HEK293T (cell line): ENCODE measurements at regions not wholly inside any gene's neighbourhood (a gene's known extent, or its start where the extent isn't known, plus 50 kb on each side); places are given as distances from the start of the nearest gene placed in this dataset.

Source experiments
- ARNT ChIP-seq: fragments of 450-650 bp; IDR thresholded peaks from 2 replicates; pipeline ENCODE4 v1.6.1; 2017; ENCODE audit warnings: mild to moderate bottlenecking
- BHLHE40 ChIP-seq: fragments of 450-650 bp; IDR thresholded peaks from 2 replicates; pipeline ENCODE4 v1.6.1; 2016; ENCODE audit warnings: mild to moderate bottlenecking, moderate library complexity, borderline replicate concordance
- FOXA1 ChIP-seq: fragments of 450-650 bp; IDR thresholded peaks from 2 replicates; pipeline ENCODE4 v1.6.1; 2016; ENCODE audit warnings: mild to moderate bottlenecking
- FOXK2 ChIP-seq: fragments of 450-650 bp; IDR thresholded peaks from 2 replicates; pipeline ENCODE4 v1.6.1; 2016; ENCODE audit warnings: mild to moderate bottlenecking
- FOXM1 ChIP-seq: fragments of 450-650 bp; IDR thresholded peaks from 2 replicates; pipeline ENCODE4 v1.6.1; 2017; ENCODE audit warnings: mild to moderate bottlenecking, borderline replicate concordance
- L3MBTL2 ChIP-seq: fragments of 450-650 bp; conservative IDR thresholded peaks from 2 replicates; pipeline ENCODE4 v1.6.1; 2016; ENCODE audit warnings: mild to moderate bottlenecking
- NFRKB ChIP-seq: fragments of 450-650 bp; IDR thresholded peaks from 2 replicates; pipeline ENCODE4 v1.6.1; 2016; ENCODE audit warnings: mild to moderate bottlenecking, moderate library complexity
- SP1 ChIP-seq: fragments of 450-650 bp; IDR thresholded peaks from 2 replicates; pipeline ENCODE4 v1.6.1; 2017
- SUZ12 ChIP-seq: fragments of 450-650 bp; IDR thresholded peaks from 2 replicates; pipeline ENCODE4 v1.6.1; 2016; ENCODE audit warnings: mild to moderate bottlenecking
- TARDBP ChIP-seq: fragments of 450-650 bp; IDR thresholded peaks from 2 replicates; pipeline ENCODE4 v1.6.1; 2016
- ZNF384 ChIP-seq: fragments of 450-650 bp; IDR thresholded peaks from 2 replicates; pipeline ENCODE4 v1.6.1; 2016
- TF ChIP-seq, protein P1 (sequence below): fragments of 450-650 bp; IDR thresholded peaks from 2 replicates; pipeline ENCODE4 v1.6.1; 2016

DNA sequence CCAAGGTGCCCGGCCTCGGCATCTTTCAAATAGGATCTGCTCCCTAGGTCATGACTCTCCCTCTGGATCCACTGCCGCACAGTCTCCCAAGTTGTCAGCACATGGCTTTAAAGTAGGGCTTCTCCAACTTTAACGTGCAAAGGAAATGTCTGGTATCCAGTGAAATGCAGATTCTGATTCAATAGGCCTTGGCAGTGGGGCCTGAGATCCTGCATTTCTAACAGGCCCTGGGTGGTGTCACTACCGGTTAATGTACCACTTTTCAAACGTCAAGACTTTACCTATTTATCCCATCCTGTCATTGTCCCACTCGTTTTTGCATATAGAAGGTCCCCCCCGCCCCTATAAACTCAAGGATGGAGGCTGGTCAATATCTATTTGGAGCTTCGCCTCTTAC is 137.6 kb upstream of the ZNF618 start:
- TF ChIP-seq ZNF384 (no peak), TARDBP (no peak), FOXM1 (no peak), ARNT (no peak), SUZ12 (no peak), SP1 (no peak), BHLHE40 (no peak), FOXK2 (no peak), L3MBTL2 (no peak), FOXA1 (no peak), NFRKB (no peak)
- TF ChIP-seq, protein P1, sequence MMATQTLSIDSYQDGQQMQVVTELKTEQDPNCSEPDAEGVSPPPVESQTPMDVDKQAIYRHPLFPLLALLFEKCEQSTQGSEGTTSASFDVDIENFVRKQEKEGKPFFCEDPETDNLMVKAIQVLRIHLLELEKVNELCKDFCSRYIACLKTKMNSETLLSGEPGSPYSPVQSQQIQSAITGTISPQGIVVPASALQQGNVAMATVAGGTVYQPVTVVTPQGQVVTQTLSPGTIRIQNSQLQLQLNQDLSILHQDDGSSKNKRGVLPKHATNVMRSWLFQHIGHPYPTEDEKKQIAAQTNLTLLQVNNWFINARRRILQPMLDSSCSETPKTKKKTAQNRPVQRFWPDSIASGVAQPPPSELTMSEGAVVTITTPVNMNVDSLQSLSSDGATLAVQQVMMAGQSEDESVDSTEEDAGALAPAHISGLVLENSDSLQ, result no peak
